Lower lobe of right lung (tissue), 2 donors: ENCODE measurements at regions not wholly inside any gene's neighbourhood (a gene's known extent, or its start where the extent isn't known, plus 50 kb on each side); places are given as distances from the start of the nearest gene placed in this dataset.

Source experiments
- ATAC-seq, 2 donors: fragments of 200-7000 bp; cut with Tn5 transposase; one replicate each; pipeline ENCODE4 v1.9.1; 2020 to 2022; ENCODE audit warnings: mild to moderate bottlenecking in 2 of 2, moderate library complexity in 2 of 2
- DNase-seq: peaks from one replicate; pipeline ENCODE4 v3.0.0-alpha.2; 2020
- H3K27ac ChIP-seq: fragments of 200-600 bp; one replicate; pipeline ENCODE4 v1.8.0; 2022
- H3K27me3 ChIP-seq: fragments of 200-600 bp; one replicate; pipeline ENCODE4 v1.8.0; 2022; ENCODE audit warnings: low read depth
- H3K36me3 ChIP-seq: fragments of 200-600 bp; one replicate; pipeline ENCODE4 v1.8.0; 2022; ENCODE audit warnings: mild to moderate bottlenecking
- H3K4me1 ChIP-seq: fragments of 200-600 bp; one replicate; pipeline ENCODE4 v1.8.0; 2022
- H3K4me3 ChIP-seq: fragments of 200-600 bp; one replicate; pipeline ENCODE4 v1.8.0; 2022; ENCODE audit warnings: mild to moderate bottlenecking
- H3K9me3 ChIP-seq: fragments of 200-600 bp; one replicate; pipeline ENCODE4 v1.8.0; 2022
- CTCF ChIP-seq: fragments of 200-600 bp; IDR thresholded peaks from one replicate; pipeline ENCODE4 v1.8.0; 2022; ENCODE audit warnings: antibody characterized with exemption, mild to moderate bottlenecking
- intact Hi-C: fragments of 100-400 bp; cut with DNase I; formaldehyde crosslinking; loops from one replicate; pipeline ENCODE4 v1.11.0; 2022
- donor health status: DM: no; HTN: yes; CAD: no; lungs with severe emphysema.

DNA sequence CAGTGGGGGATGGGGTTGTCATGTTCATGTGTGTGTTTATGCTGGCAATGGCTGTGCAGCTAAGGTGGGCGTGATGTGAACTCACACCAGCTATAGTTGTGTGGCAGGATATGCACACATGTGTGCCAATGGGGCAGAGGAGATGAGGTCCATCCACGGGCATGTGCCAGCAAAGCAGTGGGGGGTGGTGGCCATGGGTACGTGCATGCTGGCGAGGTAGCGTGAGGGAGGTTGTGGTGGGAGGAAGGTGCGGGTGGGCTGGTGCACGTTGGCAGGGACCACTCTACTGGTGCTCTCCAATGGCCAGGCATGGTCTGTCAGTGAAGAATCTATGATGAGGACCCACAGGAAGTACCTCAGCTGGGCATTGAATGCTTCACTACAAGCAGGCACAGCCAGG, 567.5 kb upstream of the SORCS1 start:
- ATAC-seq (peak in 1 of 2 donors; percentile 11), DNase-seq (no peak)
- Histone ChIP-seq H3K27me3 (no peaks in the 10 kb centered on the region), H3K4me1 (no peaks in the 10 kb centered on the region), H3K27ac (no peak overlapping the region), H3K4me3 (no peak overlapping the region), H3K9me3 (peaks cover 12% of the 10 kb centered on the region), H3K36me3 (no peaks in the 10 kb centered on the region)
- TF ChIP-seq CTCF: no peak
- intact Hi-C loops: no loop called here

DNA sequence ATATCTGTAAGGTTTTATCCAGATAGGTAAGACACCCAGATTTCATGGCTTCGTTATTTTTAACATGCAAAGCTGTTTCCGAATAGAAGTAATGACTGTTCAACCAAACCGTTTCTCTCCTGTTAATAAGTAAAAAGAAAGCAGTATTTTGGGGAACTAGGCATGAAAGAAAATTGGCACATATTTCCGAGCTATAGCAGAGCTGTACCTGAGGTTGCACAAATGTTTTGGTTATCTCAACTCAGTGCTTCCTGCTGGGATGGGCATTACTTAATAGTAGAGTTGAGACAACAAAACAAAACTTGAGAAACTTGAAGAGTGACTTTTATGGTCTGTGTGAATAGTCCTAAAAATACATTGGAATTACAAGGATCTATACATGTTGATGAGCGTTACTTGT, 564.3 kb upstream of the SORCS1 start:
- Histone ChIP-seq H3K9me3 (peaks cover 3% of the 10 kb centered on the region), H3K27me3 (no peaks in the 10 kb centered on the region), H3K27ac (no peak overlapping the region), H3K36me3 (no peaks in the 10 kb centered on the region), H3K4me3 (no peak overlapping the region), H3K4me1 (no peaks in the 10 kb centered on the region)
- intact Hi-C loops: no loop called here
- DNase-seq (no peak), ATAC-seq (peak; percentile 23 to 29)
- TF ChIP-seq CTCF: no peak

DNA sequence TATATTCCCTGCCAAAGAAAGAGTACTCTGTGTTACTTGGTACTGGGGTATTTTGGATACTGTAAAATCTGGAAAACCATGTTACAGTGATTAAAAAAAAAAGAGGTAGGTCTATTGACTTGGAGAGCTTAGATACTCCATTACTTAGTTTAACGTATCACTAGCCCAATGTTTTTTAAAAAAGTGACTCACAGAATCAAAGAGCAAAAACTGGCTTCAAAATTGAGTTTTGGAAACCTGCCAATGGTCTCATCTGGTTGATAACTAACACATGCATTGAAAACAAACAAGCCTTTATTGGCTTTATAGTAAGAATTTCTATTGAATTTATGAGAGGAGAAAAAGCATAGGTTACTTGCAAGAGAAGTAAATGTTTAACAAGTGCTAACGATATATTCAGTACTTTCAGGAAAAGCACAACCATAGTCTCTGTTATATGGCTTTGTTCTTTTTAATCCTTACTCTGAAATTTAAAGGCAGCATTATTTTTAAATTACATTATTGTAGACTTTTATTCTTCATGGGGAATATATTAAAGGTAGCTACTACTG, 563.3 kb upstream of the SORCS1 start:
- DNase-seq (no peak), ATAC-seq (no peak)
- Histone ChIP-seq H3K9me3 (no peaks in the 10 kb centered on the region), H3K36me3 (no peaks in the 10 kb centered on the region), H3K27me3 (no peaks in the 10 kb centered on the region), H3K27ac (no peak overlapping the region), H3K4me1 (no peaks in the 10 kb centered on the region), H3K4me3 (no peak overlapping the region)
- no peak for TF ChIP-seq CTCF
- intact Hi-C loops: no loop called here

DNA sequence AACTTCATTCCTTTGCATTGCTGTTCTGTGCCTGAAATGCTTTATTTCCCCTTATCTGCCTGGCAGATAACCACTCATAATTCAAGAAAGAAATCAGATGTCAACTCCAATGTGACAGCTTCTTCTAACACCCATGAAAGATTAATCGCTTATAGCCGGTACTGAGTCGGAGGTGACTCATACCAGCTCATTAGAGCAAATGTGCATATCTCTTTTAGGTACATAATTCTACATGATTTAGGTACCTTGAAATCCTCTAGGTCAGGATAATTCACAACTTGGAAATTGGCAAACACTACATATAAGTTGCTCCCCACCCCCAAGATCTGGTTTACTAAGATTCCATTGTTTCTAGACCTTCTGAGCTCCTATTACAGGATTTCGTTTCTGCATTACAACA, 554.4 kb upstream of the SORCS1 start:
- DNase-seq (no peak), ATAC-seq (no peak)
- no peaks in the 10 kb centered on the region for H3K36me3 ChIP-seq
- H3K4me1 ChIP-seq: no peaks in the 10 kb centered on the region
- no peaks in the 10 kb centered on the region for H3K27me3 ChIP-seq
- TF ChIP-seq CTCF: no peak
- intact Hi-C loops: no loop called here
- no peak overlapping the region for H3K4me3 ChIP-seq
- no peak overlapping the region for H3K27ac ChIP-seq
- no peaks in the 10 kb centered on the region for H3K9me3 ChIP-seq

DNA sequence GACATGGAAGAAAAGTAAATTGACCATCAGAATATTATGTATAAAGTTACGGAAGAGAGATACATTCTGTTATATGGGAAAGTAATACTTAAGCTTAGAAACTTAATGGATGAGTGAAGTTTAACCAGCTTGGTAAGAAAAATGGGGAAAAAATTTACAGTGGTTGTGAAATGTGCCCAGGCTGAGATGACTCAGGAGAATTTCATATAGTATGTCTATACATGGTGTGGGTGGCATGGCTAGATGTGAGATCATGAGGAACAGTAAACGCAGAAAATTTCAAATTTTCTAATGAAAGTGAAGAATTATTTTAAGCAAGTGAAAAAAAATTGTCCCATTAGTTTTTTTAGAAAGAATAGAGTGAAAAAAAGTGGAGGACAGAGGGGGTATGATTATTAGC, 552.5 kb upstream of the SORCS1 start:
- Histone ChIP-seq H3K36me3 (no peaks in the 10 kb centered on the region), H3K27ac (no peak overlapping the region), H3K4me3 (no peak overlapping the region), H3K4me1 (no peaks in the 10 kb centered on the region), H3K27me3 (no peaks in the 10 kb centered on the region), H3K9me3 (no peaks in the 10 kb centered on the region)
- DNase-seq: no peak
- intact Hi-C loops: no loop called here
- no peak for ATAC-seq
- no peak for TF ChIP-seq CTCF

- H3K4me3 ChIP-seq: no peak overlapping the region
- DNase-seq (no peak), ATAC-seq (no peak)
- no peaks in the 10 kb centered on the region for H3K36me3 ChIP-seq
- H3K4me1 ChIP-seq: no peaks in the 10 kb centered on the region
- no peak overlapping the region for H3K27ac ChIP-seq
- no peaks in the 10 kb centered on the region for H3K9me3 ChIP-seq
- intact Hi-C loops: no loop called here
- no peaks in the 10 kb centered on the region for H3K27me3 ChIP-seq
- no peak for TF ChIP-seq CTCF
Observed at GRCh38 chr10:107715565-107715964, 551.1 kb upstream of the SORCS1 start.
